T-cell (primary cell): ENCODE measurements at regions not wholly inside any gene's neighbourhood (a gene's known extent, or its start where the extent isn't known, plus 50 kb on each side); places are given as distances from the start of the nearest gene placed in this dataset.

Experiments
- ATAC-seq, 4 experiments: fragments of 200-7000 bp in 3 of 4; fragments of 150-1000 bp in 1 of 4; cut with Tn5 transposase; replicated peaks in 1 of 4; 1 replicate in 3 of 4; 2 replicates in 1 of 4; pipeline ENCODE4 v1.10.0; 2021; ENCODE audit warnings: moderate library complexity in 3 of 4, mild to moderate bottlenecking in 2 of 4, moderate number of reproducible peaks in 1 of 4
- CTCF ChIA-PET, 2 donors: fragments of 300-600 bp; sonication (Branson Sonifier 250); formaldehyde crosslinking; loops; one replicate each; lab custom pipeline; 2022; ENCODE audit warnings: antibody characterized with exemption in 2 of 2; lab: Charles Lee
- POLR2A ChIA-PET, 2 donors: fragments of 300-600 bp; sonication (Branson Sonifier 250); formaldehyde crosslinking; loops; one replicate each; lab custom pipeline; 2022; ENCODE audit warnings: antibody characterized with exemption in 2 of 2; lab: Charles Lee
- DNase-seq, 35 experiments: peaks; one replicate each; pipeline versions ENCODE4 v3.0.0 to v3.0.0-alpha.2; 2013 to 2023
- H3K27ac ChIP-seq: one replicate; pipeline ENCODE4 v1.5.1; 2013; ENCODE audit warnings: low read length
- H3K27me3 ChIP-seq, 2 experiments: replicated peaks in 1 of 2; 1 replicate in 1 of 2; 2 replicates in 1 of 2; pipeline versions ENCODE4 v1.6.1 to v1.7.0; 2013; ENCODE audit warnings: low read length in 1 of 2, mixed read lengths in 1 of 2; ENCODE audit not compliant: control insufficient read depth in 2 of 2, insufficient read depth in 2 of 2; ENCODE audit errors: extremely low read depth in 1 of 2
- H3K36me3 ChIP-seq, 2 donors: 1 replicate in 1 of 2; 2 replicates in 1 of 2; pipeline versions ENCODE4 v1.6.1 to v1.7.0; 2013; ENCODE audit warnings: low read length in 1 of 2; ENCODE audit not compliant: control insufficient read depth in 2 of 2, insufficient read depth in 1 of 2; ENCODE audit errors: extremely low read depth in 1 of 2
- H3K4me1 ChIP-seq, 2 experiments: 1 replicate in 1 of 2; 2 replicates in 1 of 2; pipeline versions ENCODE4 v1.6.1 to v1.7.0; 2013; ENCODE audit warnings: low read length in 2 of 2, mixed read lengths in 1 of 2; ENCODE audit not compliant: insufficient read depth in 2 of 2, control insufficient read depth in 1 of 2; ENCODE audit errors: extremely low read depth in 1 of 2
- H3K4me3 ChIP-seq, 2 donors: 1 replicate in 1 of 2; 2 replicates in 1 of 2; pipeline versions ENCODE4 v1.5.1 to v1.7.0; 2013; ENCODE audit warnings: mild to moderate bottlenecking in 2 of 2, low read length in 1 of 2, moderate library complexity in 1 of 2; ENCODE audit not compliant: control insufficient read depth in 1 of 2; ENCODE audit errors: extremely low read depth in 1 of 2
- H3K9me3 ChIP-seq: 2 replicates; pipeline ENCODE4 v1.7.0; 2013
- H3K27ac Mint-ChIP-seq, 2 donors: one replicate each; pipeline ENCODE4 v1.8.0; 2020 to 2021; ENCODE audit warnings: mild to moderate bottlenecking in 2 of 2, mixed read lengths in 2 of 2
- H3K27me3 Mint-ChIP-seq, 2 donors: one replicate each; pipeline ENCODE4 v1.8.0; 2021 to 2022; ENCODE audit warnings: mixed read lengths in 2 of 2
- H3K36me3 Mint-ChIP-seq: one replicate; pipeline ENCODE4 v1.8.0; 2021; ENCODE audit warnings: mixed read lengths
- H3K4me1 Mint-ChIP-seq, 3 donors: one replicate each; pipeline ENCODE4 v1.8.0; 2020 to 2022; ENCODE audit warnings: mixed read lengths in 3 of 3, mild to moderate bottlenecking in 1 of 3
- H3K4me3 Mint-ChIP-seq, 3 donors: one replicate each; pipeline ENCODE4 v1.8.0; 2020 to 2022; ENCODE audit warnings: mild to moderate bottlenecking in 3 of 3, mixed read lengths in 3 of 3, moderate library complexity in 3 of 3
- H3K9me3 Mint-ChIP-seq, 3 donors: one replicate each; pipeline ENCODE4 v1.8.0; 2020 to 2022; ENCODE audit warnings: mixed read lengths in 3 of 3
- WGBS: methylation state at CpG from one replicate; pipeline ENCODE4 v1.1.5; 2013; ENCODE audit warnings: missing lambda C conversion rate; ENCODE audit not compliant: insufficient coverage; 5-methylcytosine and 5-hydroxymethylcytosine counted together

DNA sequence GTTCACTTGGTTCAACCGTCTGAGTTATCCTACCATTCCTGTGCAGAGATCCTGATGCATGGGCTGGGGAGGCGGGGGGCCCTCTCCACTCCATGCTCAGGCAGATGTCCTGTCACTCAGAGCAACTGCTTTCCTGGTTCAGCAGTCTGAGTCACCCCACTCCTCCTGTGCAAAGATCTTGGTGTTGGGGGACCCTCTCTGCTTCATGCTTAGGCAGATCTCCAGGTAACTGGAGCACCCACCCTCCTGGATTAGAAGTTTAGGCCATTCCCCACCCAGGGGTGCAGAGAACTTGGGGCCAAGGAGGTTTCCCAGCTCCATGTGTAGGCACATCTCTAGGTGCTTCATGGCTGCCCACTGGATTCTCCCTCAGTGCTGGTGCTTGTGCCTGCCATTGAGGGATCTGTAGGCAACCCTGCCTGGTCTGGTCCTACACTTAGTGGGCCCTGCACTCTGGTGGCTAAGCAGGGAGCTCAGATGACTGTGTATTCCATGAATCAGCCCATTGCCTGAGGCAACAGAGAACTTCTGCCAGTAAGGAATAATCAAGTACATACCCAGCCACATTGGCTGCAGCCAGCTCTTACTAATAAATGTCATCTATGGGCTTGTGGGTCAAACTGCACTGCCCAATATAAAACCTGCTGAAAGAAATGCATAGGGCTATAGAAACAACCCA, 465.4 kb upstream of the THBS1 start:
- no peaks in the 10 kb centered on the region for H3K4me1 ChIP-seq
- peaks cover 3% of the 10 kb centered on the region for H3K36me3 Mint-ChIP-seq
- no peak overlapping the region for H3K27ac ChIP-seq
- DNase-seq = no peak
- H3K9me3 ChIP-seq = no peaks in the 10 kb centered on the region
- H3K27me3 Mint-ChIP-seq = peaks cover 22 to 30% of the 10 kb centered on the region in 2 donors
- H3K4me1 Mint-ChIP-seq = no peaks in the 10 kb centered on the region
- H3K27ac Mint-ChIP-seq = no peak overlapping the region
- CTCF ChIA-PET = no interaction called here
- H3K9me3 Mint-ChIP-seq = peaks cover 3 to 18% (median 5%) of the 10 kb centered on the region in 3 donors
- ATAC-seq = no peak
- WGBS = 50% methylated on average over 2 of the region's 2 CpGs
- no peak overlapping the region for H3K4me3 ChIP-seq
- H3K27me3 ChIP-seq = peaks cover 0 to 19% of the 10 kb centered on the region in 2 experiments
- no peaks in the 10 kb centered on the region for H3K36me3 ChIP-seq
- POLR2A ChIA-PET = no interaction called here
- H3K4me3 Mint-ChIP-seq = no peak overlapping the region

DNA sequence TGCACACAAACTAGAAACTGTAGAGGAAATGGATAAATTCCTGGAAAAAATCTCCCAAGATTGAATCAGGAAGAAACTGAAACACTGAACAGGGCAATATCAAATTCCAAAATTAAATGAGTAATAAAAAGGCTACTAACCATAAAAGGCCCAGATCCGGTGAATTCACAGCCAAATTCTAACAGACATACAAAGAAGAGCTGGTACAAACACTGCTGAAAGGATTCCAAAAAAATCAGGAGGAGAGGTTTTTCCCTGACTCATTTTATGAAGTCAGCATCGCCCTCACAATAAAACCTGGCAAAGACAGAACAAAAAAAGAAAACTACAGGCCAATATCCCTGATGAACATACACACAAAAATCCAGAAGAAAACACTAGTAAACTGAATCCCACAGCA, 462.4 kb upstream of the THBS1 start:
- DNase-seq (no peak), ATAC-seq (no peak)
- H3K27me3 Mint-ChIP-seq = peaks cover 16 to 28% of the 10 kb centered on the region in 2 donors
- Histone ChIP-seq H3K36me3 (no peaks in the 10 kb centered on the region), H3K9me3 (no peaks in the 10 kb centered on the region), H3K27ac (no peak overlapping the region), H3K27me3 (peaks cover 0 to 16% of the 10 kb centered on the region in 2 experiments), H3K4me3 (no peak overlapping the region), H3K4me1 (no peaks in the 10 kb centered on the region)
- H3K4me1 Mint-ChIP-seq = no peaks in the 10 kb centered on the region
- no peak overlapping the region for H3K27ac Mint-ChIP-seq
- CTCF ChIA-PET = no interaction called here
- H3K9me3 Mint-ChIP-seq = peaks cover 3 to 18% (median 5%) of the 10 kb centered on the region in 3 donors
- no CpG with 5 or more reads among the region's 2 CpGs for WGBS
- no peak overlapping the region for H3K4me3 Mint-ChIP-seq
- peaks cover 3% of the 10 kb centered on the region for H3K36me3 Mint-ChIP-seq
- POLR2A ChIA-PET = no interaction called here

DNA sequence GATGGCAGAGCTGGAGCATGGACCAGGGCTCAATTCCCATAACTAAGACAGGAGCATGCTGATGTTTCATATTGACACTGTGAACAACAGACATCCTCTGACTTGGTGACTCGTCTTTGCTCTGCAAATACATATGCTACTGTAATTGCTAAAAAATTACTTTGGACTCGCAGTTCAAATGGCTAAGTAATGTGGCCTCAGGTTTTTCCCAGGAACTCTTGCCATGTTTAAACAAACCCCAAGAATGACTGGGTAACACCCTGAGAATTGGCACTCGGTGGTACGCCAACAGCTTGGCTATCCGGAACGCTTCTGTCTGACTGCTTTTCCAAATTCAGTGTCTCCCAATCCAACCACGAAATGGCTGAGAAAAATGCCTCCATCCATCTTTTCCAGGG, 456.7 kb upstream of the THBS1 start:
- POLR2A ChIA-PET = no interaction called here
- no peak overlapping the region for H3K27ac ChIP-seq
- Mint-ChIP-seq H3K36me3 (no peaks in the 10 kb centered on the region), H3K9me3 (no peaks in the 10 kb centered on the region), H3K4me3 (no peak overlapping the region), H3K4me1 (no peaks in the 10 kb centered on the region), H3K27me3 (peaks cover 5 to 24% of the 10 kb centered on the region in 2 donors), H3K27ac (no peak overlapping the region)
- CTCF ChIA-PET = interaction anchor here in 1 of 2 donors (3.1 kb wide), 1 partner anchor 633 kb away, joined by 19 read pairs; no protein-coding TSS in a partner anchor
- no peak for ATAC-seq
- H3K4me1 ChIP-seq = no peaks in the 10 kb centered on the region
- no peak for DNase-seq
- H3K36me3 ChIP-seq = no peaks in the 10 kb centered on the region
- no peaks in the 10 kb centered on the region for H3K27me3 ChIP-seq
- no peak overlapping the region for H3K4me3 ChIP-seq
- WGBS = 84% methylated on average over 2 of the region's 7 CpGs
- H3K9me3 ChIP-seq = no peaks in the 10 kb centered on the region

- POLR2A ChIA-PET = no interaction called here
- CTCF ChIA-PET = interaction anchor here (0.6 to 3.1 kb wide), 4 partner anchors 316 to 633 kb away, joined by 3 to 19 read pairs (median 4); no protein-coding TSS in a partner anchor
These were observed 456.2 kb upstream of the THBS1 start for GRCh38 chr15:39124553-39125171.

GRCh38 chr15:39125226-39125625, 455.7 kb upstream of the THBS1 start:
- DNase-seq (no peak), ATAC-seq (no peak)
- Mint-ChIP-seq H3K4me1 (no peaks in the 10 kb centered on the region), H3K27me3 (peaks cover 5 to 18% of the 10 kb centered on the region in 2 donors), H3K9me3 (no peaks in the 10 kb centered on the region), H3K4me3 (no peak overlapping the region), H3K27ac (no peak overlapping the region), H3K36me3 (no peaks in the 10 kb centered on the region)
- H3K36me3 ChIP-seq = no peaks in the 10 kb centered on the region
- no peaks in the 10 kb centered on the region for H3K9me3 ChIP-seq
- H3K4me3 ChIP-seq = no peak overlapping the region
- POLR2A ChIA-PET = no interaction called here
- H3K4me1 ChIP-seq = no peaks in the 10 kb centered on the region
- no peaks in the 10 kb centered on the region for H3K27me3 ChIP-seq
- no CpG with 5 or more reads among the region's 2 CpGs for WGBS
- H3K27ac ChIP-seq = no peak overlapping the region
- CTCF ChIA-PET = interaction anchor here (0.6 to 3.1 kb wide), 4 partner anchors 315 to 632 kb away, joined by 3 to 19 read pairs (median 4); no protein-coding TSS in a partner anchor

More at GRCh38 chr15:39124553-39125171, 456.2 kb upstream of the THBS1 start:
- H3K27me3 ChIP-seq = no peaks in the 10 kb centered on the region
- ATAC-seq (no peak), DNase-seq (no peak)
- no peak overlapping the region for H3K27ac ChIP-seq
- H3K27ac Mint-ChIP-seq = no peak overlapping the region
- no peaks in the 10 kb centered on the region for H3K9me3 Mint-ChIP-seq
- H3K4me1 Mint-ChIP-seq = no peaks in the 10 kb centered on the region
- no peaks in the 10 kb centered on the region for H3K4me1 ChIP-seq
- no peak overlapping the region for H3K4me3 Mint-ChIP-seq
- no peak overlapping the region for H3K4me3 ChIP-seq
- no peaks in the 10 kb centered on the region for H3K36me3 ChIP-seq
- WGBS = 90% methylated on average over 4 of the region's 6 CpGs
- peaks cover 5 to 24% of the 10 kb centered on the region in 2 donors for H3K27me3 Mint-ChIP-seq
- no peaks in the 10 kb centered on the region for H3K9me3 ChIP-seq
- no peaks in the 10 kb centered on the region for H3K36me3 Mint-ChIP-seq

DNA sequence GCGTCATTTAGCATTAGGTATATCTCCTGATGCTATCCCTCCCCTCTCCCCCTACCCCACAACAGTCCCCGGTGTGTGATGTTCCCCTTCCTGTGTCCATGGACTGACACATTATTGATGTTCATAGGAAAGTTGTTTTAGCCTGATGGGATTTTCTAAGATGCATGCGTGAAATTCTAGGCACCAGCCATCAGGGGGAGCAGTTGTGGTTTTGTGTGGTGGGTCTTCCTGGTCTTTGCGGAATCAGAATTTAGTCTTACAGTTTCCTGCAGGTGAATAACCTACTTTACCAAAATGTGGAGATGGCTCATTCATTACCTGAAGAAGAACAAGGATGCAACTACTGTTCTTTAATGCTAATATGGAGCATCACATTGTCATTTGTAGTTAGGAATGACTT, 455.0 kb upstream of the THBS1 start:
- Histone ChIP-seq H3K27ac (no peak overlapping the region), H3K36me3 (no peaks in the 10 kb centered on the region), H3K27me3 (no peaks in the 10 kb centered on the region), H3K4me3 (no peak overlapping the region), H3K4me1 (no peaks in the 10 kb centered on the region), H3K9me3 (no peaks in the 10 kb centered on the region)
- Mint-ChIP-seq H3K27ac (no peak overlapping the region), H3K9me3 (no peaks in the 10 kb centered on the region), H3K4me3 (no peak overlapping the region), H3K27me3 (peaks cover 6 to 13% of the 10 kb centered on the region in 2 donors), H3K36me3 (no peaks in the 10 kb centered on the region), H3K4me1 (no peaks in the 10 kb centered on the region)
- 0% methylated on average over 1 of the region's 4 CpGs for WGBS
- DNase-seq = peak in 17 of 35 experiments; percentile 1 to 52 (median 7)
- peak in 1 of 4 experiments; percentile 19 for ATAC-seq
- POLR2A ChIA-PET = no interaction called here
- CTCF ChIA-PET = interaction anchor here in 1 of 2 donors (3.1 kb wide), 1 partner anchor 631 kb away, joined by 19 read pairs; no protein-coding TSS in a partner anchor
